ENCODE measurements at regions not wholly inside any gene's neighbourhood (a gene's known extent, or its start where the extent isn't known, plus 50 kb on each side); places are given as distances from the start of the nearest gene placed in this dataset.

DNA sequence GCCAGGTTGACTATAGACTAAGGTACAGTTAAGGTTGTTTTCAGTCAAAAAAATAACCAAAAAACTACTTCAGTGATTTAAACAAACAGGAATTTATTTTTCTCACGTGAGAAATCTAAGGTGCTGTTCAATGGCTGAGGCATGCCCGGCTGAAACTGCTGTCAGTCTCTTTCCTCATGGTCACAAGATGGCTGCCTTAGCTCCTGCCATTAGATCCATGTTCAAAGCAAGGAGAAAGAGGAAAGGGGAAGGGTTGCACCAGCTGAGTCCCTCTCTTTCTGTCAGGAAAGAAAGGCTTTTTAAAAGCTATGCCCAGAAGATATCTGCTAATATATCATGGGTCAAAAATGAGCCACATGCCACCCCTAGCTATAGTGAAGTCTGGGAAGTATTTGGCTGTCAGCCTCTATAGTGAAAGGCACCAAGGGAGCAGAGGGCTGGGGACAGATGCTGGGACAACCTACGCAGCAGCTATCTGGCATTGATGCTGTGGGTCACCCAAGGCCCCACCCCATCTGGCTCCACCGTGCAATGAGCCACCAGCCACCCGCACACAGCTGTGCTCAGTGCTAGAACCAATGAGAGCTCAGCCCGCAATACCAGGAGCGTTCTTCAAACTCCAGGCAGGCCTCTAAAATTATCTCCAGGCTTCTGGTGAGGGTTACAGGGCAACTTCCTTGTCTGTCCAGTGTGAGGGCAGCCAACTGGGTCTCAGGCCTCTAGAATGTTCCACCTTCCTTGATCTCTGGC lies 64.7 kb upstream of the GATA2 start:
- Histone ChIP-seq H3K36me3 (no peaks in the 10 kb centered on the region), H3K27me3 (peaks cover 35 to 55% (median 45%) of the 10 kb centered on the region in 11 experiments), H3K27ac (no peak overlapping the region), H4K20me1 (peaks cover 0 to 8% (median 0%) of the 10 kb centered on the region in 11 experiments; a peak in 6 of 22 replicates), H3K9ac (no peak overlapping the region), H3K9me3 (replicated peaks in 1 of 11) (peaks cover 0 to 14% (median 5%) of the 10 kb centered on the region in 11 experiments; a peak in 9 of 22 replicates), H3K4me2 (no peak overlapping the region), H3K4me3 (no peak overlapping the region), H3K4me1 (peaks cover 4 to 23% (median 18%) of the 10 kb centered on the region in 10 experiments; a peak in 18 of 20 replicates)
- TF ChIP-seq Cebpa-rat (IDR thresholded peaks at IDR 0.05): no peak

DNA sequence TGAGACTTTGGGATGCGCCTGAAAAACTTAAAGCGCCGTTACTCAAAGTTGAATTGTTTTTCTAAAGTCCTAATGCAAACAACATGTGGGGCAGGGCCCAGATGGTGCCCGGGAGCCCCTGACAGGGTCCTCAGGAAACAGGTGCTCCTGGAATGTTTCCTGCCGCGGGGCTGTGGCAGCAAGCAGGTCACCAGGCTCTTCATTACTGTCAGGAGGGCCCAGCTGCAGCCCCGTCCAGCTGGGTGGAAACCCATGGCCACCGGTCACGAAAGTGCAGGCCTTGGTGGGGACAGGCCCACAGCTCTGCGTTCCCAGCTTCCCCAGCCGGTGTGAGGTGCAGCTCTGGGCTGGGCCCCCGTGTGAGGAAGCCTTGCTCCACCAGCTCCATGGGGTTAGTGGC lies 63.9 kb upstream of the GATA2 start:
- no peak for TF ChIP-seq Cebpa-rat (IDR thresholded peaks at IDR 0.05)
- no peak overlapping the region for H3K9ac ChIP-seq
- H3K36me3 ChIP-seq: no peaks in the 10 kb centered on the region
- peaks cover 0 to 8% (median 0%) of the 10 kb centered on the region in 11 experiments; a peak in 6 of 22 replicates for H4K20me1 ChIP-seq
- H3K4me1 ChIP-seq: peaks cover 4 to 23% (median 18%) of the 10 kb centered on the region in 10 experiments; a peak in 18 of 20 replicates
- peak overlapping the region in 5 of 11 experiments; percentile 8 to 38 (median 14); a peak in 5 of 22 replicates for H3K4me2 ChIP-seq
- no peak overlapping the region for H3K4me3 ChIP-seq
- no peak overlapping the region for H3K27ac ChIP-seq
- peaks cover 0 to 14% (median 5%) of the 10 kb centered on the region in 11 experiments; a peak in 9 of 22 replicates for H3K9me3 ChIP-seq (replicated peaks in 1 of 11)
- peaks cover 35 to 59% (median 45%) of the 10 kb centered on the region in 11 experiments for H3K27me3 ChIP-seq

DNA sequence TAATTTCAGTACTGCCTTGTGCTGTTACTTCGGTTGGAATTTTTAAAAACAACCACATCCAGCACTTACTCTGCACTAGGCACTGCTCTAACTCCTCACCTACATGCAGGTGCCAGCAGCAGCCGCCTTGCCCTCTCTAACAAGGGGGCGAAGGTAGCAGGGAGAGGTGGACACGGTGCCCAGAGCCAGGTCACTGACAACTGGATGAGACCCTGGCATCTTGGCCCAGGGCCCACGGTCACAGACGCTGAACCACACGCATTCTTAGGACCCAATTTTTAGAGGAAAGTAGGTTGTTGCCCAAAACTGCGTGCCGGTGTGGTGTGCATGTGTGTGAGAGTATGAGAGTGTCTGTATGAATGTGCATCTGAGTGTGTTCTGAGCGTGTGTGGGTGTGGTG lies 63.4 kb upstream of the GATA2 start:
- peaks cover 4 to 28% (median 19%) of the 10 kb centered on the region in 10 experiments; a peak in 19 of 20 replicates for H3K4me1 ChIP-seq
- H3K4me3 ChIP-seq: no peak overlapping the region
- H3K4me2 ChIP-seq: peak overlapping the region in 6 of 11 experiments; percentile 8 to 38 (median 14); a peak in 8 of 22 replicates

DNA sequence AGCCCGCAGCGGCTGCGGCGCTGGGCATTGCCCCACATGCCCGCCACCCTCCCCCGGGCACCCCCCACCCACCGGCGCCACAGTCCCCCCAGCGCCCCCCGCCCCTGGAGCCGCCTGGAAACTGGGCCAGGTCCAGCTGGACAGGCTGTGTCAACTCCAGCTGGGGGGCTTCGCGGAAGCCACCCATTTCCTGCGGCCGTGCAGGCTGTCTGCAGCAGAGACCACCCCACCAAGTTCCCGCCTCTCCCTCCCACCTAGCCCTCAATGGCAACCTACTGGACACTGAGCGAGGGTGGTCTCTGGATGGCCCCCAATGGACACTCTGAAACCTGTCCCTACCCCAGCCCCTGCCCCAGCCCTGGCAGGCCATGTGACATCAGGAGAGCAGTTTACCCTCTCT lies 62.8 kb upstream of the GATA2 start:
- TF ChIP-seq Cebpa-rat (IDR thresholded peaks at IDR 0.05): no peak
- Histone ChIP-seq H3K4me3 (peak overlapping the region in 1 of 10 experiments; percentile 56; a peak in 1 of 20 replicates), H3K4me1 (peaks cover 4 to 29% (median 19%) of the 10 kb centered on the region in 10 experiments; a peak in 19 of 20 replicates), H3K27me3 (peaks cover 35 to 59% (median 47%) of the 10 kb centered on the region in 11 experiments), H3K4me2 (peak overlapping the region in 8 of 11 experiments; percentile 26 to 86 (median 76); a peak in 13 of 22 replicates), H3K9ac (peak overlapping the region in 1 of 11 experiments; percentile 50; a peak in 1 of 22 replicates), H3K27ac (no peak overlapping the region), H3K36me3 (no peaks in the 10 kb centered on the region), H4K20me1 (peaks cover 0 to 8% (median 0%) of the 10 kb centered on the region in 11 experiments; a peak in 6 of 22 replicates), H3K9me3 (replicated peaks in 1 of 11) (peaks cover 0 to 14% (median 5%) of the 10 kb centered on the region in 11 experiments; a peak in 9 of 22 replicates)

More for the DNA sequence above, 63.4 kb upstream of the GATA2 start:
- Histone ChIP-seq H4K20me1 (peaks cover 0 to 8% (median 0%) of the 10 kb centered on the region in 11 experiments; a peak in 6 of 22 replicates), H3K9me3 (replicated peaks in 1 of 11) (peaks cover 0 to 14% (median 5%) of the 10 kb centered on the region in 11 experiments; a peak in 9 of 22 replicates), H3K9ac (no peak overlapping the region), H3K27ac (no peak overlapping the region), H3K27me3 (peaks cover 35 to 59% (median 47%) of the 10 kb centered on the region in 11 experiments), H3K36me3 (no peaks in the 10 kb centered on the region)
- no peak for TF ChIP-seq Cebpa-rat (IDR thresholded peaks at IDR 0.05)

DNA sequence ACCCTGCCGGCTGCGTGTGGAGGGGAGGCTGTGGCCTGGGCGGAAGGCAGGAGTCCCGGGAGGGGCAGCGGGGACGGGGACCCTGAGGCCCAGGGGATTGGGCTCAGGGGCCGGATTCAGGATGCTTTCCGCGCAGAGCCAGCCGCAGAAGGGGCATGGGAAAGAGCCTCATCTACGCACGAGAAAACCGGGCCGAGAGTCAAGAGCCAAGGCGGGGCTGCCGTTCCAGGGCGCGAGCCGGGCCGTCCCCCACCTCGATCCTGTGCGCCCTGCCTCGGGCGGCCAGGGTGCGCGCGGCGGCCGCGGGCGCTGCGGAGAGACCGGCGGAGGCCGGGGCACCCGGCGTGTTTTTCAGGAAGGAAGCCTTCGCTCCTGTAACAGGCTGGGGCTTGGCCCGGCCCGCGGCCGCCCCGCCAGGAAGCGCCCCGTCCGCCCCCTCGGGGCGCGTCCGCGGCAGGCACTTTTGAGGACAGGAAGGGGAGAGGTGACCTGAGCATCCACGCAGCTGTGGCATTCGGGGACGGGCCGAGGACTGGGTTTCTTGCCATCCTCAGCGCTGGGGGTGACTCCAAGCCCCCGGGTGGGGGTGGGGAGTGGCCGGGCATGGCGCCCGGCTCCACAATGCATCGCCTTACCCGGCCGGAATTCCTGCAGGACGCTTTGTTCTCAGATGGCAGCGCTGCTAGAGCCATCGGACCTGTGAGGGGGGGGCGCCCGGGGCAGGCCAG lies 62.3 kb upstream of the GATA2 start:
- peaks cover 0 to 14% (median 5%) of the 10 kb centered on the region in 11 experiments; a peak in 9 of 22 replicates for H3K9me3 ChIP-seq (replicated peaks in 1 of 11)
- peaks cover 0 to 8% (median 0%) of the 10 kb centered on the region in 11 experiments; a peak in 6 of 22 replicates for H4K20me1 ChIP-seq
- peak overlapping the region in 8 of 11 experiments; percentile 16 to 59 (median 48); a peak in 14 of 22 replicates for H3K9ac ChIP-seq
- H3K4me1 ChIP-seq: peaks cover 4 to 29% (median 19%) of the 10 kb centered on the region in 10 experiments; a peak in 19 of 20 replicates
- no peak for TF ChIP-seq Cebpa-rat (IDR thresholded peaks at IDR 0.05)
- peaks cover 35 to 59% (median 47%) of the 10 kb centered on the region in 11 experiments for H3K27me3 ChIP-seq
- H3K36me3 ChIP-seq: no peaks in the 10 kb centered on the region
- no peak overlapping the region for H3K27ac ChIP-seq
- H3K4me3 ChIP-seq: peak overlapping the region; percentile 23 to 64 (median 47); a peak in 19 of 20 replicates
- peak overlapping the region; percentile 66 to 89 (median 79) for H3K4me2 ChIP-seq

DNA sequence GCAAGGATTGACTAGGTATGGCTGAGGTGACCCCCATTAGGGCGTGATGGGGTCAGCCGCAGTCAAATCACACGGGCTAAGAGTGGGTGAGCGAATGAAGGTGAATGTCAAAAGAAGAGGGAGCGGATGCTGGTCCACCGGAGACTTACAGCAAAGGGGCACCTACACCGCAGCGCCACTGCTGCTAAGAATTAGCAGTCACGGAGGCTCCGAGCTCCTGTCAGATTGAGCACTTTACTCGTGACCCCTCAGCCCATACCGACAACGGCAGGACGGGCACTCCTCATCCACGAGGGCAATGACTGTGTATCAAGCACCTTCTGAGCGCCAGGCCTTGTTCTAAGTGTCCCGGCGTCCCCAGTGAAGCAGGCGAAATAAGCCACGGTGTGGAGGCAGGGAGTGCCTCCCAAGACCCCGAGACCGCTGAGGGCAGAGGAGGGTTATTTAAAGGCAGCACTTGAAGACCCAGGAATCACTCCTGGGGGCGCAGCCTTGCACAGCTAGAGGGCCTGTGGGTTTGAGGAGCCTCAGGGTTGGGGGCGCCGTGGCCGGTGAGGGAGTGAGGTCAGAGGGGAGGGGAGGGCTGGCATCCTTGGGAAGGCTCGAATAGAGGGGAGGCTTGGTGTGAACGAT lies 61.6 kb upstream of the GATA2 start:
- H3K27ac ChIP-seq: no peak overlapping the region
- no peaks in the 10 kb centered on the region for H3K36me3 ChIP-seq
- TF ChIP-seq Cebpa-rat (IDR thresholded peaks at IDR 0.05): no peak
- peaks cover 0 to 14% (median 5%) of the 10 kb centered on the region in 11 experiments; a peak in 9 of 22 replicates for H3K9me3 ChIP-seq (replicated peaks in 1 of 11)
- H3K4me1 ChIP-seq: peaks cover 4 to 29% (median 20%) of the 10 kb centered on the region in 10 experiments; a peak in 19 of 20 replicates
- H4K20me1 ChIP-seq: peaks cover 0 to 8% (median 0%) of the 10 kb centered on the region in 11 experiments; a peak in 6 of 22 replicates
- H3K27me3 ChIP-seq: peaks cover 35 to 59% (median 47%) of the 10 kb centered on the region in 11 experiments
- peak overlapping the region in 7 of 11 experiments; percentile 16 to 59 (median 50); a peak in 8 of 22 replicates for H3K9ac ChIP-seq
- peak overlapping the region in 9 of 10 experiments; percentile 36 to 64 (median 47); a peak in 15 of 20 replicates for H3K4me3 ChIP-seq
- peak overlapping the region; percentile 66 to 89 (median 79) for H3K4me2 ChIP-seq

DNA sequence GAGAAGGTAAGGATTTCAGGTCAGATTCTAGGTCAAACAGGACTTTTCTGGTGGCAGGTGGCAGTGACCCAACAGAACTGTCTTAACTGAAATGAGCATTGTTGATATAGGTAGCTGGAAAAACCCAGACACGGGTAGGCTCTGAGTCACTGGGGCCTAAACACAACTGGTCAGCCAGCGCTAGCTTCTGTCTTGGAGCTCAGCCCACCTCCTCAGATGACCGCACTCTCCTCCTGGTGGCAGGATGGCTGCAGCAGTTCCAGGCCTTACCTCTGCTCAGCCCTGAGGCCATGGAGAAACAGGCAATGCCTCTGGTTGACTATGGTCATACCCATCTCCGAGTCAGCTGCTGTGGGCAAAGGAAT lies 61.1 kb upstream of the GATA2 start:
- Histone ChIP-seq H3K4me2 (0 out of 22 replicates have a peak overlapping the region, but pooled peaks of 1 of the 11 experiments have one; percentile 8), H4K20me1 (peaks cover 0 to 8% (median 0%) of the 10 kb centered on the region in 11 experiments; a peak in 6 of 22 replicates), H3K9ac (no peak overlapping the region), H3K9me3 (replicated peaks in 1 of 11) (peaks cover 0 to 14% (median 5%) of the 10 kb centered on the region in 11 experiments; a peak in 9 of 22 replicates), H3K4me3 (no peak overlapping the region), H3K4me1 (peaks cover 8 to 29% (median 23%) of the 10 kb centered on the region in 10 experiments), H3K36me3 (no peaks in the 10 kb centered on the region), H3K27ac (no peak overlapping the region), H3K27me3 (peaks cover 35 to 59% (median 47%) of the 10 kb centered on the region in 11 experiments)
- TF ChIP-seq Cebpa-rat (IDR thresholded peaks at IDR 0.05): no peak

DNA sequence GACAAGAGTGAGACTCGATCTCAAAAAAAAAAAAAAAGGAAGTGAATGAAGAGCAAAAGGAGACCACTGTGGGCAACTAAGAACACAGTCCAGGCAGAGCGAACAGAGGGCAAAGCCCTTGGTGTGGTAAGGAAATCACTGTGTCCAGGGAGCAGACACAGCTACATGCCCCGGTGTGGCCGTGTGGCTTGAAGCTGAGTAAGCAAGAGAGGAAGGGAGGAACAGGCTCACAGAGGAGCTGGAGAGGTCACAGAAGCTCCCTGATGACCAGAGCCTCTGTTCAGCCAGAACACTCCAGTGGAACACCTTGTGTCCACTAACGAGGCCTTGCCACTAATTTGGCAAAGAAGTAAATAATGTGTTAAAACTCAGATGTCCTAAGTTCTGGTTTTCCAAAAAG lies 60.6 kb upstream of the GATA2 start:
- no peak overlapping the region for H3K4me3 ChIP-seq
- H3K4me1 ChIP-seq: peaks cover 13 to 29% (median 23%) of the 10 kb centered on the region in 10 experiments
- H3K9me3 ChIP-seq (replicated peaks in 1 of 11): peaks cover 0 to 14% (median 5%) of the 10 kb centered on the region in 11 experiments; a peak in 9 of 22 replicates
- H3K9ac ChIP-seq: no peak overlapping the region
- H3K4me2 ChIP-seq: peak overlapping the region in 1 of 11 experiments; percentile 8; a peak in 1 of 22 replicates
- peaks cover 0 to 8% (median 0%) of the 10 kb centered on the region in 11 experiments; a peak in 6 of 22 replicates for H4K20me1 ChIP-seq
- H3K27ac ChIP-seq: no peak overlapping the region
- no peak for TF ChIP-seq Cebpa-rat (IDR thresholded peaks at IDR 0.05)
- no peaks in the 10 kb centered on the region for H3K36me3 ChIP-seq
- peaks cover 35 to 59% (median 47%) of the 10 kb centered on the region in 11 experiments for H3K27me3 ChIP-seq
